ENCODE measurements at regions not wholly inside any gene's neighbourhood (a gene's known extent, or its start where the extent isn't known, plus 50 kb on each side); places are given as distances from the start of the nearest gene placed in this dataset.

- H3K4me1 ChIP-seq (ENCODE audit: insufficient read depth) = no peaks in the 10 kb centered on the region; the same call in 1 of the 2 replicates
- no peak overlapping the region for H3K27ac ChIP-seq (ENCODE audit: low read depth)
- no peaks in the 10 kb centered on the region for H3K27me3 ChIP-seq (ENCODE audit: insufficient read depth)
- Mint-ChIP-seq H3K9me3 (no peaks in the 10 kb centered on the region), H3K36me3 (ENCODE audit: low read depth) (no peaks in the 10 kb centered on the region), H3K4me1 (peaks cover 16% of the 10 kb centered on the region), H3K27ac (no peak overlapping the region), H3K4me3 (no peak overlapping the region), H3K27me3 (ENCODE audit: insufficient read depth, low read depth, poor library complexity) (peaks cover 5% of the 10 kb centered on the region)
- H4K20me1 ChIP-seq (replicated peaks; ENCODE audit: insufficient read depth) = no peaks in the 10 kb centered on the region
- DNase-seq (ENCODE audit: low spot score) = peak; percentile 30
- H3K36me3 ChIP-seq (ENCODE audit: insufficient read depth) = no peaks in the 10 kb centered on the region
- H3K79me2 ChIP-seq (replicated peaks; ENCODE audit: insufficient read depth) = no peaks in the 10 kb centered on the region
- H3K4me3 ChIP-seq = no peak overlapping the region
- H2AFZ ChIP-seq = no peak overlapping the region
- no peak overlapping the region for H3K4me2 ChIP-seq
- H3K9me2 ChIP-seq (ENCODE audit: insufficient read depth) = no peaks in the 10 kb centered on the region
- H3F3A ChIP-seq (replicated peaks; ENCODE audit: low read depth) = no peaks in the 10 kb centered on the region
- ATAC-seq = peak; percentile 33; the same call in 2 of the 3 replicates
- TF ChIP-seq ETS1 (IDR thresholded peaks at IDR 0.05) (no peak), ZNF462 (CRISPR knock-in tag; IDR thresholded peaks at IDR 0.05) (no peak), REST (IDR thresholded peaks at IDR 0.05; ENCODE audit: unreplicated experiment) (no peak), EZH2phosphoT487 (IDR thresholded peaks at IDR 0.05; ENCODE audit: unreplicated experiment) (no peak), POLR2AphosphoS5 (IDR thresholded peaks at IDR 0.05; ENCODE audit: low read depth) (no peak), ZNF114 (CRISPR knock-in tag; IDR thresholded peaks at IDR 0.05) (no peak), ZNF331 (CRISPR knock-in tag; IDR thresholded peaks at IDR 0.05; ENCODE audit: low read depth) (no peak), STAT1 (IDR thresholded peaks at IDR 0.05; ENCODE audit: unreplicated experiment) (no peak), CREB1 (CRISPR knock-in tag; IDR thresholded peaks at IDR 0.05; ENCODE audit: low read depth) (no peak), NANOG (IDR thresholded peaks at IDR 0.05; ENCODE audit: borderline replicate concordance) (no peak), CTCF (conservative IDR thresholded peaks at IDR 0.05; ENCODE audit: low read depth in 2 of 2) (no peak), JUNB (IDR thresholded peaks at IDR 0.05; ENCODE audit: unreplicated experiment) (no peak), EZH2 (IDR thresholded peaks at IDR 0.05; ENCODE audit: low read depth, unreplicated experiment) (no peak)
Observed at GRCh38 chr7:152568972-152569371, 107.0 kb downstream of the XRCC2 start.
